NCI-H510A treated with DMSO at 0.1 percent for 48 hours (cell line): ENCODE measurements at regions not wholly inside any gene's neighbourhood (a gene's known extent, or its start where the extent isn't known, plus 50 kb on each side); places are given as distances from the start of the nearest gene placed in this dataset.
"Not testable (repeated sequence)": the region's sequence is repeated elsewhere in the genome, so short reads cannot be mapped to it uniquely, and the experiment has no call there.

Experiments used
- DNase-seq: peaks from one replicate; lab custom pipeline; 2025; lab: John Stamatoyannopoulos, UW

- DNase-seq: no peak
Observed at GRCh38 chr3:125645616-125646015, 50.3 kb upstream of the OSBPL11 start.

DNA sequence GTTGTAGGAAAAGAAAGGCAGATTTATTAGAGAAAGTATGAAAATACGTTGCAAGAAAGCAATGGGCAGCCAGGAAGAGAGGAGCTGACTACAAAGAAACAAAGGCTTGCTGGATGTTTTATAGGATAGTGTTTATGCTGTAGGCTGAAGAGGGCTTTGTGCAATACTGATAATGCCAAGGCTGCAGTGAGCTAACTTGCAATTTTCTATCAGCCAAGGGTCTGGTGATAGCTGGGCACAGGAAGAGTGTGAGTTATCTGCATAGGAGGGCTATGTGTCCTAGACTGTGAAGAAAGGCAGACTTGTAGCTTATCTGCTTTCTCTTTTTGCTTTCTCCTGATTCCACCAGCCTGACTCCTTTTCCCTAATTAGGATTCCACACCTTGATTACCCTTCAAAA lies 51.3 kb upstream of the OSBPL11 start:
- DNase-seq: no peak

DNA sequence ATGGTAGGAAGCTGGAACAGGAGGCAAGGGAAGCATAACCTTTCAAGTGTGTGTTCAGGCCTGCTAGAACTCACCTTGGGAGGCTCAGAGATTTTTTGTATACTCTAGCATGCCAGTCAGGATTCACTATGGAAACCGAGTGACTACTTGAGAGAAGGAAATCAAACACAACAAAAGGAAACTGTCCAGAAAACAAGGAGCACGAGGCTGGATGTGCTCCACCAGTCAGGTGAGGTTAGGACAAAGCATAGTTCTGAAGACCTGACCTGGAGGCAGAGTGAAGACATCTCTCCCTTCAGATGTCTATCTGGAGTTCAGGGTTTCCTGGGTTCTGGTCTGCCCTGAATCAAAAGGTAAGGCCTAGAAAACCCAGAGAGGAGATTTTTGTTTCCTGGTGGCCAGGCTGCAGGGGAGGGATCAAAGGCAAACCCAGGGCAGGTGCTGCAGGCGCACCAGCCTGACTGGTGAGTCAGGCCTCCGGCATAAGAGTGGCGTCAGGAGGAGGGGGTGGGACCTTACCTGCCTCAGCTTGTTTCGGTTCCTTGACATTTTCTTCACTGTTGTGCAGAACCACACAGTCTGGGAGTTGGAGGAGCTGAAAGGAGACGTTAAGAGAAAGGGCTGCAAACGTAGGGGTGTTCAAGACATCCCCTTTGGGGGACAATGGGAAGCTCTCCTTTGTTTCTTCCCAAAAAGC lies 52.2 kb upstream of the OSBPL11 start:
- peak; percentile 59 for DNase-seq

DNA sequence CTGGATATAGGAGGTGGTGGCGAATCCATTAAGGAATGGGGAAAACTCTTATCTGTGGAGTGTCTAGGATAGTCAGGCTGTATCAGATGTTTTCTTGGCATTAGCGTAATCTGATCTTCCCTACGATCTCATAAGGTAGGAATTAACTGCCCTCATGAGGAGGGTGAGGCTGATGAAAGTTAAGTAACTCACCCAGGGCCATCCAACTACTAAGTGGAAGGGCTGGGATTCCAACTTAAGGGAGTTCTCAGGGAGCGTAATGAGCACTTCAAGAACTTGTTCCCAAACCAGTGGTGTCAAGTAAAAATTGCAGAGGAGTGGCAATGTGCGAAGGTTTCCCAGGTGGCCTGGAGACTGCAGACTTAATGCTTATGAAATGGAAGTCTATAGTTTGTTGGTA lies 55.9 kb upstream of the OSBPL11 start:
- peak; percentile 10 for DNase-seq

DNA sequence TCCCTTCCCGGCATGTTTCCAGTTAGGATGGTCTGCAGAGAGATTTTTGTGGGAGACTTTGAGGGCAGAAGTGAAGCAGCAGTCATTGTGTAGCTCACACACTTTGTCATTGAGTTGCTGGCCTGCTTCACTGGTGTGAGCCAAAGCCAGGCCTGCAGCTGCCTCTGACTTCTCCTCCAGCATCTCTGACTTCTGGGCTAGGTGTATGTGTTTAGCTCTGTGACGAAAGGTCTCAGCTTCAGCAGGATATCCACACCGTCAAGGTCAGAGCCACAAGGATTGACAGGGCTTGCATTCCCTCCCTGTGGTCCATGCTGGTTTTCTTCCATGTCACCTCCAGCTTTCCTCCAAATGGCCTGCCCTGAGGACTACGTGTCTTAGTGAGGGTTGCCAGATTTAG lies 57.1 kb upstream of the OSBPL11 start:
- no peak for DNase-seq

DNA sequence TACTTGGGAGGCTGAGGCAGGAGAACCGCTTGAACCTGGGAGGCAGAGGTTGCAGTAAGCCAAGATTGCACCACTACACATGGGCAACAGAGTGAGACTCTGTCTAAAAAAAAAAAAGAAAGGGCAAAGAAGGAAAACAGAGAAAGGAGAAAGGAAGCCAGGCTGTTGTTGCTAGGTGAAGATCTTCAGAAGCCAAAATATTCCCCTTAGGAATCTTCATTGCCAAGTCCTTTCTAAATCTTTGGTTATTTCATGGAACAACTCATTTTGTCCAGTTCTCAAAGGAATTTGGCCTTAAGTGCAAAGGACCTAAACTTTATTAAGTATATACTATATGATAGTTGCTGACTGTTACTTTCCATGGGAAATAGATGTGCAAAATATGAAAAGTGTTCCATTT lies 59.2 kb upstream of the OSBPL11 start:
- no peak for DNase-seq

GRCh38 chr3:125662675-125663074 lies 67.4 kb upstream of the OSBPL11 start:
- no peak for DNase-seq

- DNase-seq: no peak
Observed at GRCh38 chr3:125670352-125670751, 75.1 kb upstream of the OSBPL11 start.

GRCh38 chr3:125670945-125671344 lies 75.6 kb upstream of the OSBPL11 start:
- no peak for DNase-seq

- no peak for DNase-seq
Observed at GRCh38 chr3:125671461-125672243, 76.4 kb upstream of the OSBPL11 start.

DNA sequence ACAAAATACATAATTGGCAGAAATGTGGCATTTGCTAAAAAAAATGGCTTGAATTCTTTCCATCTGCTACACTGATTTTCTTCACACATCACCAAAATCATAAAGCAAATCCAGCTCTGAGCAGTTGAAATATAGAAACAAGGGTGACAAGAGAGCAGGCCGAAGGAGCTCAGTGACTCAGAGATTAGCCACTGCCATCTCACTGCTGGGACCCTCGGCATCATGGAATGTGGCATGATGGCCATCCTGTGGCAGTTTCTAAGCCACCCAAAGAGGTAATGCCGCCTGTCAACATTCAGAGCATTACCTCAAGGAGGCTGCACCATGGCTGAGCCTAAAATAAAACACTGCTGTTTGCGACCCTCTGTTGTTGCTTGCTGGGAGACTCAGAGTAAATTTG lies 80.5 kb upstream of the OSBPL11 start:
- no peak for DNase-seq

DNA sequence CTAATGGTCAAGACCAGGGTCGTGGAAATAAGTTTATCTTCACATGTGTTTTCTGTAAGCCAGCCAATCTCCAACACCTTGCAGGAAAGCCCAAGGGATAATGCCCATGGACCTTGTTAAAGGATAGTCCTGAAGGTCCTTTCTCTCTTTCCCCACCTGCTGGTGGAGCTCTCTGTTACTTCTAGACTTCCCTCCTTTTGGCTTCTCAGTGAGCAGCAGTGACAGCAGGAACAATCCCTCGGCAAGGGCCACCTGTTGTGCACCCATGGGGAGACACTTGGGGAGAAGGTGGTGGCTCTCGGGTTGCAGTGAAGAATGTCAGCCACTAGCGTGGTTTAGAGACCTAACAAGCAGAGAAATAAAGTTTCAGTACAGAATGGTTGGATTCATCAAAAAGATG lies 84.0 kb upstream of the OSBPL11 start:
- DNase-seq: no peak

DNA sequence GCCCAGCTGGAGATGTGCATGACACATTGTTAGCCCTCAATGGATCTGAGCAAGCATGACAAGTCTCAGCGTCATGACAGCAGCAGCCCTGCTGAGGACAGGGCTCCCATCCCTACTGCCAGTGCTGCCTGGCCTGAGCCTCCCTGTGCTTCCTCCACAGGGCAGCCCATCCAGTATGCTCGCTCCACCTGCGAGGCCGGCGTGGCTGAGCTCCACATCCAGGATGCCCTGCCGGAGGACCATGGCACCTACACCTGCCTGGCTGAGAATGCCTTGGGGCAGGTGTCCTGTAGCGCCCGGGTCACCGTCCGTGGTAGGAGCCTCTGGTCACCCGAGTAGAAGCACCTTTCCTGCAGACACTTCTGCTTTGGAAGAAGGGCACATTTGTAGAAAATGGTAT lies 85.8 kb upstream of the OSBPL11 start:
- no peak for DNase-seq

DNA sequence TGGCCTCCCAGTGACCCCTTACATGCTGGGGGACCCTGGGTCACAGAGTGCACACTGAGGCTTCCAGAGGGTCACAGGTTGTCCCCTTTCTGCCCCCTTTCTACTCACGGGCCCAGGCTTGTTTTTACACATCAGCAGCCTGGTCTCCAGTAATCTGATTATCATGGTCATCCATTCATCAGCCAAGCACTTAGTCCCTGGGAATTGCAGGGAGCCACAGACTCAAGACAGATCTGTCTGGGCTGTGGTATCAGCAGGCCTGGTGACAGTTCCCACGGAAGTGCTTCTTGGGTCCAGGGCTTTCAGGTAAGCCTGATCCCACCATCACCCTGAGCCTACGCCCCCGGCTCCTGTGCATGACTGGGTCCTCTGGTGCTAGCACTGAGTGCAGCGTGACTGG lies 86.6 kb upstream of the OSBPL11 start:
- DNase-seq: not testable (repeated sequence)

- not testable (repeated sequence) for DNase-seq
Observed at GRCh38 chr3:125682610-125683009, 87.3 kb upstream of the OSBPL11 start.

DNA sequence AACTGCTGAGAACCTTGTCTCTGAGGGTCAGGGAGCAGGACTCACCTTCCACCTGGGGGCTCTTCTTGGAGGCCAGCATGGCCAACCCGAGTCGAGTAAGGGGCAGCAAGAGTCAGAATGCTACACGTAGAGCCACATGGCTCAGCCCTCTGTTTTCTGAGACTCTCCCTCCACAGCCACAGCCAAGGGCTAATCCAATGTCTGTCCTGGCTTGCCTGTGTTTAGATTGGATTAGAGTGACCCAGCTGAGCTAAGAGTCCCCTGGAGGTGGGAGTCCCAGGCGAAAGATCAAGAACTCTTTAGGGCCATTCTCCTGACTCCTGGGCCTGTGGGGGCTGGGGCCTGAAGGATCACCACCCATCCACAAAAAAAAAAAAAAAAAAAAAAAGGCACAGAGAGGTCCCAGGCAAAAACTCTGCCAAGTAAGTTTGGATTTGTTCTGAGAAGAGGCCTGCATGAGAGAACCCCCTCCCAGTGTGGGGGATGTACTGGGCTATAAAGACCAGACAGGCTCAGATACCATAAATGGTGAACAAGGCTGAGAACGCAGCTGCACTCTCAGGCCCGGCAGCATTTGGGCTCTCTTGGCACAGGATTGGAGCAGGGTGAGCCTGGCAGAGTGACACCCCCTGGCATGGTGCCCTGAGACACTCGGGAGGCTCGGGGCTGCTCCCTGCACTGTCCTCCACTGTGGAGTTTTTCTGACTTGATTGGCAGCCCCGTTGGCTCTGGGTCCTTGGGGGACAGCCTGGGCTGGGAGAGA lies 88.0 kb upstream of the OSBPL11 start:
- DNase-seq: no peak

GRCh38 chr3:125684199-125684598 lies 88.9 kb upstream of the OSBPL11 start:
- DNase-seq: no peak

DNA sequence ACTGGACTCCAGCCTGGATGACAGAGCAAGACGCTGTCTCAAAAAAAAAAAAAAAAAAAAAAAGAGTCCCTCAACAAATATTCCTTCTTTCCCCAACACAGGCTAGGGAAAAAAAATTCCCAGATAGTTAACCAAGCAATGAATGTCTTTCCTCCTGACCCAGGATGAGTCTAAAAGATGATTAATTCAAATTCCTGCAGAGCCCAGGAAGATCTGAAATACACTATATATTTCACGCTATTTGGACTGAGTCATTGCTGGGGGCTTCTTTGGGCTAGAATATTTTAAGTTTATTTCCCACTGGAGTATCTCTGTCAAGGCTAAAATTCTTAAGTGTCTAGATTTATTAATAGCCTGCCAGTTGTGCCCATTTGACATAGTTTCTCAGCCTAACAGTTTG lies 90.4 kb upstream of the OSBPL11 start:
- not testable (repeated sequence) for DNase-seq

DNA sequence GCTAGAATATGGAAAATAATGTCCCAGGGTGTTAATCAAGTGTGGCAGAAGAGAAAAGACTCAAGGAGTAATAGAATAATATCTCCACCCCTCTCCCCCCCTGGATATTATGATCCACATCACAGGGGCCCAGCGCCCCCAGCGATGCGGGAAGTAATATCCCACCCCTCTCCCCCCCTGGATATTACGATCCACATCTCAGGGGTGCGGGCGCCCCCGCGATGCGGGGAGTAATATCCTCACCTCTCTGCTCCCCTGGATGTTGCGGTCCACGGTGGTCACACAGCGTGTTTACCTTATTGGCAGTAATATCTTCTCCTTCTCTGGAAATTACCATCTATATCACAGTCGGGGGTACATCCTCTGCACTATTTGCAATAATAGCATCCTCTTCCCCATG lies 97.1 kb upstream of the OSBPL11 start:
- DNase-seq: no peak

DNA sequence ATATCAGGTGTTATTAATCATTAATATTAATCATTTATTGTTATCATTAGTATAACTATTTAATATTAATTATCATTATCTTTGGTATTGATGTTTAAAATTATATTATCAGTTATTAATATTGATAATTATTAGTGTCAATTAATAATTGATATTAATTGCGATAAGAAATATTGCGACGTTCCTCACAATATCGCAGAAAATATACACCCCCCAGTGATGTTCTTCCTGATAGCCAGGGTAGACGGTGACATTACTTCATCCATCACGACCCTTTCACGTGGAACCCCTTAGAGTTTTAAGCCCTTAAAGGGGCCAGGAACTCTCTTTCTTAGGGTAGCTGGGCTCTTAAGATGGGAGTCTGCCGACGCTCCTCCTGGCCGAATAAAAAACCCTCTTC lies 98.6 kb upstream of the OSBPL11 start:
- DNase-seq: no peak

- DNase-seq: peak; percentile 56
Observed at GRCh38 chr3:125694761-125695294, 99.5 kb upstream of the OSBPL11 start.

GRCh38 chr3:125695688-125696087 lies 100.4 kb upstream of the OSBPL11 start:
- no peak for DNase-seq

DNA sequence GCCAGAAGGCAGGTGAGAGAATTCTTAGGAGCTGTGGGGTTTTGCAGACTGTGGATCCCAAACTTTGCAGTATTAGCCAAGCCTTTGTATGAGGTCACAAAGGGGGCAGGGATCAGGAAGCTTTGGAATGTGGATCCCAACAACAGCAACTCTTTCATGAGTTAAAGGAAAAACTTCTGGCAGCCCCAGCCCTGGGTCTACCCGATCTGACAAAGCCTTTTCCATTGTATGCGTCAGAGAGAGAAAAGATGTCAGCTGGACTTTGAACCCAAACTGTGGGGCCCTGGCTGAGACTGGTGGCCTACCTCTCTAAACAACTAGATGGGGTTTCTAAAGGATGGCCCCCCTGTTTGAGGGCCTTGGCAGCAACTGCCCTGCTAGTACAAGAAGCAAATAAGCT lies 101.8 kb upstream of the OSBPL11 start:
- DNase-seq: not testable (repeated sequence)
